Renal cortex interstitium (tissue), 11 donors: ENCODE measurements at regions not wholly inside any gene's neighbourhood (a gene's known extent, or its start where the extent isn't known, plus 50 kb on each side); places are given as distances from the start of the nearest gene placed in this dataset.
"Not testable (repeated sequence)": the region's sequence is repeated elsewhere in the genome, so short reads cannot be mapped to it uniquely, and the experiment has no call there.

Experiments
- DNase-seq, 11 donors: peaks; one replicate each; pipeline ENCODE4 v3.0.0-alpha.2; 2013; ENCODE audit warnings: low read depth in 9 of 11, low spot score in 4 of 11; ENCODE audit errors: extremely low read depth in 1 of 11

DNA sequence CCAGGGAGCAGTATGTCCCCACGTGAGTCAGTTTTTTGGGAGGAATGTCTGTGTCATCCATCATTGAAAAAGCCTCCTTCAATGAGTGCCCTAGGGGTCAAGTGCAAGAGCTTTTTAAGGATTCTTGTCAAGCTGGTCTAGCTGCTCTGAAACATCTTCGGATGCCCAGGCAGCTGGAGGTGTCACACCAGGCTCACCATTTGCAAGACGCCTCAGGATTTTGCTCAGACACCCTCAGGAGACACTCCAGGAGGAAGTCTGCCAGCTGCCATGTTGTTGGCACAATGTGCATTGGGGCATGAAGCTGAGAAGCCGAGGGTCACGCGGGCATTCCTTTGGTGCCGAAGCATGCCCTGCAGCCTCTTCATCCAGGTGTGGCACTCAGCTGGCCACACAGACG is 111.1 kb upstream of the S1PR3 start:
- no peak for DNase-seq

DNA sequence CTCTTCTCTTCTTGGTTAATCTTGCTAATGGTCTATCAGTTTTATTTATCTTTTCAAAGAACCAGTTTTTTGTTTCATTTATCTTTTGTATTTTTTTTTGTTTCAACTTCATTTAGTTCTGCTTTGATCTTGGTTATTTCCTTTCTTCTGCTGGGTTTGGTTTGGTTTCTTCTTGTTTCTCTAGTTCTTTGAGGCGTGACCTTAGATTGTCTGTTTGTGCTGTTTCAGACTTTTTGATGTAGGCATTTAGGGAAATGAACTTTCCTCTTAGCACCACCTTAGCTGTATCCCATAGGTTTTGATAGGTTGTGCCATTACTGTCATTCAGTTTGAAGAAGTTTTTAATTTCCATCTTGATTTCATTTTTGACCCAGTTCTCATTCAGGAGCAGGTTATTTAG is 107.0 kb upstream of the S1PR3 start:
- not testable (repeated sequence) for DNase-seq

DNA sequence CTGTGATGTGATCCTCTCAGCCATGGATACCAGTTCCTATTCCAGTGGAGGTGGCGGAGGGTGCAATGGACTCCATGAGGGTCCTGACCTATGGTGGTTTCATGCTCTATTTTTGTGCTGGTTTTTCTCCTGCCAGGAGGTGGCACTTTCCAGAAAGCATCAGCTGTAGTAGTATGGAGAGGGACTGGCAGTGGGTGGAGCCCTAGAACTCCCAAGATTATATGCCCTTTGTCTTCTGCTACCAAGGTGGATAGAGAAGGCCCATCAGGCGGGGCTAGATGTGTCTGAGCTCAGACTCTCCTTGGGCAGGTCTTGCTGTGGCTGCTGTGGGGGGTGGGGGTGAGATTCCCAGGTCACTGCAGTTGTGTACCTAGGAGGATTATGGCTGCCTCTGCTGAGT is 104.5 kb upstream of the S1PR3 start:
- DNase-seq = not testable (repeated sequence)

DNA sequence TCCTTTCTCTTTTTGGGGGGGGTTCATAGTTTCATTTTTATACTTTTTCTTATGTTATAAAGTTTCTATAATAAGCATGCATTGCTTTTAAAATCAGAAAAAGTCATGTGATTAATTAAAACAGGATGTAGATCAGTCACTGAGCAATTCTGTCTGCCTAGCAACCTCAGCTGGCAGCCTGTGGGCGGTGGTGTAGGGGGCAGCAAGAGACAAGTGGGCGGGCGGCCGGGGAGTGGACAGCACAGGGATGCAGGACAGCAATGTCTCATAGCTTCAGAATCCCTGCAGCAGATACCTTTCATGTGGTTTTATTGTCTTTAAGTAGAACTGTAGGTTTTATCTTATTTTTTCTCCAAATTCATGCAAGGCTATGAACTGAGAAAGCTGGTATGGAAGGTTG is 101.9 kb upstream of the S1PR3 start:
- DNase-seq = no peak

DNA sequence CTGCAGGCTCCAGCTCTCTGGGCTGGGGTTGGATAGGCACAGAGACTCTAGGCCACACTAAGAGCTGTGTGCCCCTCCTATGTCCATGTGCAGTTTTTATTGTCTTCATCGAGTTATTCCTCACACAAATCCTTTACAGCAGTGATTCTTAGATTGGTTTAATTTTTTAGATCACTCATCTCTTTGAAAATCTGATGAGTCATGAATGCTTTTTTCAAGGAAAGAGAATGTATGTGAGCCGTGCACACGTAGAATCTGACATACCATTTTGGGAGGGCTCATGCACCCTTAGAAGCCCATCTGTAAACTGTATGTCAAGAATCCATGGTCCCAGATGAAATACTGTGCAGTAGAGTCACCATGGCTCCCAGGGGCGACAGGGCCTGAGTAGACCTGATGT is 100.7 kb upstream of the S1PR3 start:
- no peak for DNase-seq

DNA sequence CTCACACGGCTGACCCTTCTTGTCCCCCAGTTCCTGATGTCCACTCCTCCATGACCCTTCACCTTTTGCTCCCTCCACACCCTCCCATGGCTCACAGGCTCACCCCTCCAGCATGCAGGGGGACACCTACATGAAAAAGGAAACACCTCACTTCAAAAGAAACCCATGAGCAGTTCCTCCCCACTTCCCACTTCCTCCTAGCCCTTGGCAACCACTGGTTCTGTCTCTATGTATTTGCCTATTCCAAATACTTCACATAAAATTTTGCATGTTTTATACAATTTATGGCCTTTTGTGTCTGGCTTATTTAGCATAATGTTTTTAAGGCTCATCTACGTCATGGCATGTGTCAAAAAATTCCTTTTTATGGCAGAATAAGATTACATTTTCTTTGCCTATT is 100.2 kb upstream of the S1PR3 start:
- no peak for DNase-seq

DNA sequence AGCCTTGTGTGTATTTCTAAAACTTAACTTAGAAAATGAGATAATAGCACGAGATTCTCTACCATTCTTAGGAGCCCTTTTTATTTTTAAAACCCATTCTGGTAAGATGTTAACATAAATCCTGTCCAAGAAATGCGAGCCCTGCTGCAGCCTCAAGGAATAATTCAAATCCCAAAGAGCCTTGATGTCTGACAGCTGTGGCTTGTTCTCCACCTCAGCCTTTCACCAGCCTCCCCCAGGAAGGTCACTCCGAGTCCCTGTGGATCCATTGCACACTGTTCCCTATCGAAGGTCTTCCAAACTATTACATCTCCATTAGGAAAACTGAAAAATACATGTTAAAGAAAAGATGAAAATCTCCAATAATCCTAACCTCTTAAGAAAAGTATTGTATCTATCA is 98.5 kb upstream of the S1PR3 start:
- peak in 2 of 11 donors; percentile 20 to 21 for DNase-seq

DNA sequence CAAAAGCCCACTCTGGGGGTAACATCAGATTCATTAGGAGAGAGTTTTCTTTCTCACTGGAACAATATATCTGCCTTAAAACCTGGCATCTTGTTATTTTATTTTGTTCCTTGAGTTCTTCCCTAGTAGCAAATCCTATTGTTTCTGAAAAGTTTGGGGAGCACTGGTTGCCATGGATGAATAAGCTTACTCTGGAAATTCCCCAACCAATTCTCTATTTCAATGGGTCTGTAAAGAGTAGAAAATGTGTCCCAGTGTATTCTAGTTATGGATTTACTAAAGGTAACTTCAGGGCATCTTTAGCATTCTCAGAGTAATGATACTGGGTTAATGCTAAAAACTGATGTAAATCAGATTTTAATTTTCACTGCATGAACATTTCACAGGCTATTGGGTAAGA is 94.2 kb upstream of the S1PR3 start:
- DNase-seq = no peak

DNA sequence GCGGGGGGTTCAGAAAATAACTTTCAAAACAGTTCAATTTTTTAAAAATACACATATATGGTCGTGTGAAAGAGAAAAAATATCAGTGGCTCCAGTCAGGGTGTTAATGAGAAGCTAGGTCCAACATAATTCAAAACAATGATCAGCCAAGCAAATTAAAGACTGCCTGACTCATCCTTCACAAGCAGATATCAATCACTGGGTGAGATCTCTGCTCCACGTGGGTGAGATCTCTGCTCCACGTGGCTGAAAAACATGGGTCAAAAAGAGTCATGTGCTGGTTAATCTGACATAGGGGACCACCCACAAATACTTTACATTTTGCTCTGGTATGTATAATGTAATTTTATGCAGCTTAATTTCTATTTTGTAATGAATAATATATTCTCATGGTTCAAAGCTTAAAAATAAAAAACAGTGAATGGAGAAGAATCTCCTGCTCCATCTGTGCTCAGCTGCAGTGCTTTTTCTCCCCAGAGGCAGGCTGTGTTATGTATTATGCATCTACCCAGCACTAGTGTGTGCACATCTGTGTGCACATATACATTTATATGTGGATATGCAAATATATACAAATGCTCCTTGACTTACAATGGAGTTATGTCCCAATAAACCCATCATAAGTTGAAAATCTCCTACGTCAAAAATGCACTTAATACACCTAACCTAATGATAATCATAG is 93.1 kb upstream of the S1PR3 start:
- no peak for DNase-seq

DNA sequence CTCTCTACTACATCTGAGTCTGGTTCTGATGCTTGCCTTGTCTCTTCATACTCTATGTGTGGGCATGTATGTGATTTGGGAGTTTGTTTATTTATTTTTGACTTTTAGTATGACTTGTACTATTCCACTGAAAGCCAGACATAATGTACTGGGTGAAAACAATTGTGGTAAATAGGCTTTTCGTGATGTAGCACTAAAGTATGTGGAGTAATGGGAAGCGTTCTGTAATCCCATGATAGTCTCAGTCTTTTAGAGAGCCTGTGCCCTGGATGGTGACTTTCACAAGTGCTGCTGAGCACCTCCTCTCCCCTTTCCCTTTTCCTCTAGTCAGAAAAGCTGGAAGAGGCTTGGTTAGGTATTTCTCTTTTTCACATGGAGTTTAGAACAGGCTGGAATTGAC is 85.8 kb upstream of the S1PR3 start:
- DNase-seq = no peak

DNA sequence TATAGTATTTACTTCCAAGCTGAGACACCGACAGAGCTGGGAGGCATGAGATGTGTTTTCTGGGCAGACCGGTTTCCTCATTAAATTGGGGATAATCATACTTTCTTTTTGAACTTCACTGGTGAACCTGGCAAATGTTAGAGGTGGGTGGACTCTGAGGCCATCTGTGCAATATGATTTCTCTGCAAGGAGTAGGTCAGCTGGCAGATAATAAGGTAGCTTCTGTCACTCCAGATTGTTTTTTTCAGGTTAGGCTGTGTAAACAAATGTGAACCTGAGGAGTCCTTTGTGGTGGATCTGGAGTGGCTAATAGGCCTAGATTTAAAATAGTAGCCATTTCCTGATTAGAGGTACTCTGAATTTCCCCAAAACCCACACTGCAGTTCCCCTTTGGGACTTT is 75.4 kb upstream of the S1PR3 start:
- no peak for DNase-seq

DNA sequence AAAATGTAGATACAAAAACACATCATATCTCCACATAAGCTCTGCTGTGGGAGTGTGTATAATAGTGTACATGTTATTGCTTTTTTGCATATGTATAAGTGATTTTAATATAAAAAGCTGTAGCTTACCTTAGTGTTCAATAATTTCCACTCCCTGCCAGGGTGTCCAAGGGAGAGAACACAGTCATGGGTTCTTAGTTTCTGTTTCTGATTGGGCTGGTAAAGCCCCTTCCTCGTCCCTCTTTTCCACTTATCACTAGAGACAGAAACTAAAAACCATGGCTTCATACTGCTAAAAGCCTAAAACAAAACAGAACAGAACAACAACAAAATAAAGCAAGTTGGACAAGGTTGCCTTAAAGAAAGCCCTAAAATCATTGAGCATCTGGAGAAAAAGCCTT is 74.4 kb upstream of the S1PR3 start:
- no peak for DNase-seq

DNA sequence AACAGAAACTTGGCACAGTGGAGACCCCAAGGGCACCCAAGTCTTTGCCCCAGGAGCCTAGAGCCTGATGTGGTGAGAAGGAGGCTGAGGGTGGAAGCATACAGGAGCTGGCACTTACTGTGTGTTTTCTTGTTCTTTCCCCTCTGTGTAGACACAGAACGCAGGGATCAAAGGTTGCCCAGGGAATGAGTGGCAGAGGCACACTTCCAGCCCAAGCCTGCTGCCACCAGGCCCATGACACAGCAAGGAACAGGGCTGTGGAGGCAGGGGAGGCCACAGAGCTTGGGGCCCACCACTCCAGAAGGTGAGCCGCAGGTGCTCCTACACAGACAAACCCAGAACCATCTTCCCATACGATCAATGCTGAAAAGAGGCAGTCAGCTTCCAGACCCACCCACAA is 73.9 kb upstream of the S1PR3 start:
- DNase-seq = no peak

DNA sequence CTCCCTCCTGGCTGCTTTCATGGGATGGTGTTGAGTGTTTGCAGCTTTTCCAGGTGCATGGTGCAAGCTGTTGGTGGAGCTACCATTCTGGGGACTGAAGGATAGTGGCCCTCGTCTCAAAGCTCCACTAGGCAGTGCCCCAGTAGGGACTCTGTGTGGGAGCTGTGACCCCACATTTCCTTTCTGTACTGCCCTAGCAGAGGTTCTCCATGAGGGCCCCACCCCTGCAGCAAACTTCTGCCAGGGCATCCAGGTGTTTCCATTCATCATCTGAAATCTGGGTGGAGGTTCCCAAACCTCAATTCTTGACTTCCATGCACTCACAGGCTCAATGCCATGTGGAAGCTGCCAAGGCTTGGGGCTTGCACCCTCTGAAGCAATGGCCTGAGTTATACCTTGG is 72.7 kb upstream of the S1PR3 start:
- not testable (repeated sequence) for DNase-seq

DNA sequence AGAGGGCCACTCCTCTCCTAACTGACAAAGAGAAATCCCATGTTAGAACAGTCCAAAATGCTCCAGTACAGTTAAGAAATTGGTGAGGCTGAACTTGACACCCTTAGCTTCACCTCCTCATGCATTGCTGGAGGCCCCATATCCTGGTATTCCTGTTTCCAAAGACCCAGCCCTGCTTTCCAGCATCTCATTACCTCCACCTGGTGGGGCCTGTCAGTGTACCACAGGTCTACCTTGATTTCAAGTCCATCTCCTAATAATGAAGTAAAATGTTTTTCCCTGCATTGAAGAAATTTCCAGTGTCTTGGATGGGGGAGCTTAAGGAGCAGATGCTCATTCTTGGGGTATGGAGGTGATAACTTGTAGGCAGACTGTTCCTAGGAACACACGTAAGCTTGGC is 70.6 kb upstream of the S1PR3 start:
- no peak for DNase-seq

DNA sequence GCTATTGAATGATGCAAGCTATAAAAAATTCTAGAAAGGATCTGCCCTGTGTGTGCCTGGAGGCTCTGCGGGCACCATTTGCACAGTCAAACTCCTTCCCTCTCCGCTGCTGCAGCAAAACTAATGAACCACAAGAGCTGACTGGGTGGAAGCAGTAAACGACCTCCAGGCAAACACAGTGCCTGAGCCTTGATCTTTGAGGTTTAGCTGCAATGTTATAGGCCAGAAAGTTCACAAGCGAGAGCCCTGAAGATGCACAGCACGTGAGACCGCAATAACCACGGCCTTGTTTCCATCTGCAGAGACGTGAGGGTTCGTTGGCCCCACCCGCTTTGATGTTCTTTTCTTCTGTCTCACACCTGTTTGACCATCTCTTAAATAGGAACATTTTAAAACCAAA is 69.2 kb upstream of the S1PR3 start:
- no peak for DNase-seq

DNA sequence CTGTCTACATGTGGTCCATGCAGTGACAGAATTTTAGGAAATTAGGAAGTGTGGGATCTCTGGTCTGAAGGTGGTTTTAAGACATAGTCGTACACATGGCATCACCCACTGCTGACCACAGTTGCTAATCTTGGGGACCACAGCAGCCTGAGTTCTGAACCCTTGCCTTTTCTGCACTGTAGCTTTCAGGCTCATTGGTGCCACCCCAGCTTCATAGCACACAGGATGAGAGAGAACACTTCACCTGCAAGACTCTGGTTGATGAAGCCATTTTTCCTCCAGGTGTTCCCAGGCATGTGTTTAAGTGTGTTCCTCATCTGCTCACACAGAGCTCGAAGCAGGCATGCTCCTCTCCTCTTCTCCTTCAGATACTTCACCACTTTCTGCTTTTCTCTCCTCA is 68.2 kb upstream of the S1PR3 start:
- DNase-seq = no peak

DNA sequence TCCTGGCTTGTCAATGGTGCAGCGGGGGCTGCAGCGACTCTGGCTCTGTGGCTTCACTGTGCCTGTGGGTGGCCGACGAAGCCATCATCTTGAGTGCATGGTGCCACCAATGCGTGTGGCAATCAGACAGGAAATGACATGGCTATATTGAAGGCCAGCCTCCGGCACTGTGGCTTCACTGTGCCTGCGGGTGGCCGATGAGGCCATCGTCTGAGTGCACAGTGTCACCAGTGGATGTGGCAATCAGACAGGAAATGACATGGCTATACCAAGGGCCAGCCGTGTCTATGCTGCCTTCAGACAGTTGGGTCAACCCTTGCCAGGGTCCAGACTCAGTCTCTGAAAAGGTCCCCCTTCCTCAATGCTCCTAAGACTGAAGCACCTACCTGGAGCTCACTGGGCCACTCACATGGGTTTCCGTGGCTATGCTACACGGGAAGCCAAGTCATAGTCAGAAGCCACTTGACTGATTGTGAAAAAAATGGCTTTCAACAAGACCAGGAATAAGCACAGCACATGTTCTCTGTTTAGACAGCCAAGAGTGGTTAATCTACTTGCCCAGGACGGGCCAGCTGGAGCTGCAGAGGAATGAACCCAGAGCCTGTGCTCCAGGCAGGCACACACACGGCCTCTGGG is 67.5 kb upstream of the S1PR3 start:
- DNase-seq = no peak

DNA sequence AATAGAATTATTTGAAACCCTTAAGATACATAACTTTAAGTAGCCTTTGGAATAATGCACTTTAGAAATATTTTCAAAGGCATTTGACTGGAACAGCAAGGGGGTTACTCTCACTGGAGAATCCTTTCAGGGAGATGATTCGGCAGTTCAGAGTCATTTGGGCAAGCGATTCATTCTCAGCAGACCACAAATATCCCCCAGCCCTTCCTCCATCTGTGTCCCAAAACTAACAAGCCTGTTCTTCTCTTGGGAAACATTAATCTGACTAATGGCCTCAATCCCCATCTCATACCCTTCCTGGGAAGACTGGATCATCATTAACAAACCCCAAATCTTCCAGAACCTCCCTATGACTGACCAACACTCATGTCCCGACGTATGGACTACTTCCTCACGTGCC is 65.8 kb upstream of the S1PR3 start:
- DNase-seq = no peak

DNA sequence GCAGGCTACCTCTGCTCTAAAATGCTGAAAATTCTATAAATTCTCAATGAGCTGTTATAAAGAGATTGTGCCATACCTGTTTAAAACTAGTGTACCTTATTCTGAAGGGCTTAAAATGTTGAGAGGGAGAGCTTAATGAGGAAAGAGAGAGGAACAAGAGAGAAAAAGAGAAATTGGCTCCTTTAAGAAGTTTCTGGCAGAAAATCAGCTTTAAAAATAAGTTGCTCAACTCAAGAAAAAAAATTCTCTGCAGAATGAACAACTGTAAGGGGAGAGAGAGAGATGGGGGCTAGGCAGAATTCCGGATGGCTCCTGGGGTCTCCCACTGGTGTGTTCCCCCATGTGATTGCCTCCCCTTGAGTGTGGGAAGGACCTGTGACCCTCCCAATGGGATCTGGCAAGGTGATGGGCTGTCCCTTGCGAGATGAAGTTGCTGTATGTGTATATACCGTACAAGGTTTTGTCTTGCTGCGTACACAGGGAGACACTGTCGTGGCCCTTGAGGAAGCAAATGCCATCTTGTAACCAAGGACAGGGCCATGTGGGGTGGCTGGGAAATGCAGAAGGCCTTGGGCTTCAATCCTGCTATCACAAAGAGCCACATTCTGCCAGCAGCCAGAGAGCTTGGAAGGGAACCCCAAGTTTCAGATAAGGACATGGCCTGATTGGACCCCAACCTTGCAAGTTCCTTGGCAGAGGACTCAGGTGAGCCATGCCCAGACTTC is 64.3 kb upstream of the S1PR3 start:
- no peak for DNase-seq

DNA sequence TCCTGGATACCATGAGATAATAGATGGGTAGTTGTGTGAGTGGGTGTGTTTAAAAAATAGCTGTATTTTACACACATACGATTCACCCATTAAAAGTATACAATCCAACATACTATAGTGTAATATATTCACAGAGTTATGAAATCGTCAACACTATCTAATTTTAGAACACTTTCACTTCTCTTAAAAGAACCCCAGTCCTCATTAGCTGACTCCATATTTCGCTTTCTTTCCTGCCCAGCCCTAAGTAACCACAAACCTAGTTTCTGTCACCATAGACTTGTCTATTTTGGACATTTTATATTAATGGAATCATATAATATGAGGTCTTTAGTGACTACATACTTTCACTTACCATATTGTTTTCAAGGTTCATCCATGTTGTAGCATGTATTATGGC is 63.8 kb upstream of the S1PR3 start:
- DNase-seq = no peak
